ENCODE measurements at regions not wholly inside any gene's neighbourhood (a gene's known extent, or its start where the extent isn't known, plus 50 kb on each side); places are given as distances from the start of the nearest gene placed in this dataset.
A peak's percentile ranks its signal among the peaks of the same experiment; 100 is the strongest.
"Not testable (repeated sequence)": the region's sequence is repeated elsewhere in the genome, so short reads cannot be mapped to it uniquely, and the experiment has no call there.

GRCh38 chrX:148265829-148266228 is 234.6 kb upstream of the AFF2 start:
- DNase-seq (ENCODE audit: low read depth) = no peak

DNA sequence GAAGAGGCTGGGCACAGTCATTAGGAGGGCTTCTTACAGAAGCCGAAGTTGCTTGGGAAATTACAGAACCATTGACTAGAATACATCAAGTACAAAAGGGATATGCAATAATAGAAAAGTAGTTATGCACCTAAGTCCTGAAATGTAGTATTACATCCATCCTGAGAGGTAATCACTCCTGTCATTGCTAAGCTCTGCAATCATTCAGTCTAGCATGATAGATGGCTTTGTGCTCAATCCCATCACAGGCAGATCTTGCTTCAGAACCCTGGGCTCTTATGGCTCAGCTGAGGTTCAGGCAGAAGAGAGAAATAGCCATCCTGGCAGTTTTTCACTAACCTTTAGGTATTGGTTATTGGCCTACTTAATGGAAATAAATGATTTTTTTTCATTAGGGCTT is 231.7 kb upstream of the AFF2 start:
- DNase-seq (ENCODE audit: low read depth) = no peak

- no peak for DNase-seq (ENCODE audit: low read depth)
Measured at GRCh38 chrX:148269513-148269912, 230.9 kb upstream of the AFF2 start.

DNA sequence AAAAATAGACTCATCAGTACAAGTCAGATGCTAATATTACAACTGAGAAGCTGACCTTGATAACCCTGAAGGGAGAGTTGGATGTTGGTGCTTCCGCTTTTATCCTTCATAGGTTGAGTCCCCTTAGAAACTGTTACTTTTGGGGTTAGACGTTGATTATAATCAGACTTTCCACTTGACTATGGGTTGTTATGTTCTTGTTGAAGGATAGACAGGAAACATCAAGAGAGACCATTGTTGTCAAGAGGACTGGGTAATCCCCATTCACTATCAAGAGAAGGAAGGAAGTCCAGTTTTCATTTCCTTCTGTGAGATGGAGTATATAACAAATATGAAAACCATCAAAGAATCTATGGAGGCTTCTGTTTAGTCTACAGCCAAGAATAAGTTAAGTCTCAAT is 229.9 kb upstream of the AFF2 start:
- DNase-seq (ENCODE audit: low read depth) = no peak

GRCh38 chrX:148271263-148271662 is 229.2 kb upstream of the AFF2 start:
- DNase-seq (ENCODE audit: low read depth) = no peak

DNA sequence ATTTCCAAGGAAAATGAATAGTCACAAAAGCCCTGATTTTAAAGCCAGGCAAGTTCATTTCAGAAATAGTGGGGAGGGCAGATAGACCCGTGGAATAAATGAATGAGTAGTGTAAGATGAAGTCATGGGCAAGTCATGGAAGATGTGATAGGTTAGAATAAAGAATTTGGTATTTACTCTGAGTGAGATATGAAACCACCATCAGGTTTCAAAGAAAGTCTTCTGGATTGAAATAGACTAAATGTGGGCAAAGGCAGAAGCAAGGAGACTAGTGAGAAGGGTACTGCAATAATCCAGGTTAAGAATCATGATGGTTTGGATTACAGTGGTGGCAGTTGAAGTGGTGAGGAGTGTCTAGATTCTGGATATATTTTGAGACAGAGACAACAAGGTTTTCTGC is 218.5 kb upstream of the AFF2 start:
- DNase-seq (ENCODE audit: low read depth) = no peak

DNA sequence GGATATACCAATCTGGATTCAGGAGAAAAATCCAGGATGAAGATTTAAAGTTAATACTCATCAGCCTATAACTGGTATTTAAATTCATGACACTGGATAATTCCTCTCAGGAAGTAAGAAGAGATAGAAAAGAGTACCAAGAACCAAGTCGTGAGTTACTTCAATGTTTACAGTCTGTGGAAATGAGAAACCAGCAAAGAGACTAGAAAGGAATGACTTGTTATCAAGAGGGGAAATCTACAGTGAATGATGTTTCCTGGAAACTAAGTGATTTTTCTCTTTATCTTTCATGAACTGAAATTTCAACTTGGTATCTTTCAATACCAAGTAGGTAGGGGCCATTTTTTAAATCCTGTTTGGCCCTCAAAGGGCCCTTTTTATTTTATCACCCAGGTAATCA is 217.9 kb upstream of the AFF2 start:
- DNase-seq (ENCODE audit: low read depth) = no peak

DNA sequence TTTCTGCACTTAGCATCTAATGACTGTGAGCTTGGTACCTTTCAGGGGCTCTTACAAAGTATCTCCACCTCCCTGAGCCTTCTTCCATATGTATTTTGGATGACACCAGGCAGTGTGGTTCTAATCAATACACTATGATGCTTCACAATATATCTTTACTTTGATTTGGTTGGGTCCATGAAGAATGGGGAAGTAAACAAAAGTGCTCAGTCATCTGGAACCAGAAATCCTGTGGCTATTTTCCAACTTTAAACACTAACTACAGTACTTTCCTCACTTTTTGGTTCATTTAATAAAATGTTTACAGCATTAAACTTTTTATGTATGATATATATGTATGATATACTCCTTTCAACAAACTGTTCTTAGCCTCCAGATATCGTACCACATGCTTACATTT is 216.4 kb upstream of the AFF2 start:
- no peak for DNase-seq (ENCODE audit: low read depth)

- no peak for DNase-seq (ENCODE audit: low read depth)
Measured at GRCh38 chrX:148284821-148285220, 215.6 kb upstream of the AFF2 start.

GRCh38 chrX:148288451-148288850 is 212.0 kb upstream of the AFF2 start:
- no peak for DNase-seq (ENCODE audit: low read depth)

GRCh38 chrX:148290041-148290440 is 210.4 kb upstream of the AFF2 start:
- DNase-seq (ENCODE audit: low read depth) = no peak

- no peak for DNase-seq (ENCODE audit: low read depth)
Measured at GRCh38 chrX:148290931-148291330, 209.5 kb upstream of the AFF2 start.

- no peak for DNase-seq (ENCODE audit: low read depth)
Measured at GRCh38 chrX:148298737-148299136, 201.7 kb upstream of the AFF2 start.

DNA sequence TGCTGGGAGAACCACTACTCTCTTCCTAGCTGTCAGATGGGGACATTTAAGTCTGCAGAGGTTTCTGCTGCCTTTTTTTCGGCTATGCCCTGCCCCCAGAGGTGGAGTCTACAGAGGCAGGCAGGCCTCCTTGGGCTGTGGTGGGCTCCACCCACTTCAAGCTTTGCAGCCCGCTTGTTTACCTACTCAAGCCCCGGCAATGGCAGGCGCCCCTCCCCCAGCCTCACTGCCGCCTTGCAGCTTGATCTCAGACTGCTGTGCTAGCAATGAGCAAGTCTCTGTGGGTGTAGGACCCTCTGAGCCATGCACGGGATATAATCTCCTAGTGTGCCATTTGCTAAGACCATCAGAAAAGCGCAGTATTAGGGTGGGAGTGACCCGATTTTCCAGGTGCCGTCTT is 195.2 kb upstream of the AFF2 start:
- not testable (repeated sequence) for DNase-seq (ENCODE audit: low read depth)

GRCh38 chrX:148309413-148309812 is 191.0 kb upstream of the AFF2 start:
- DNase-seq (ENCODE audit: low read depth) = no peak

GRCh38 chrX:148310426-148311165 is 189.8 kb upstream of the AFF2 start:
- peak; percentile 14 for DNase-seq (ENCODE audit: low read depth)

- no peak for DNase-seq (ENCODE audit: low read depth)
Measured at GRCh38 chrX:148311544-148311943, 188.9 kb upstream of the AFF2 start.

DNA sequence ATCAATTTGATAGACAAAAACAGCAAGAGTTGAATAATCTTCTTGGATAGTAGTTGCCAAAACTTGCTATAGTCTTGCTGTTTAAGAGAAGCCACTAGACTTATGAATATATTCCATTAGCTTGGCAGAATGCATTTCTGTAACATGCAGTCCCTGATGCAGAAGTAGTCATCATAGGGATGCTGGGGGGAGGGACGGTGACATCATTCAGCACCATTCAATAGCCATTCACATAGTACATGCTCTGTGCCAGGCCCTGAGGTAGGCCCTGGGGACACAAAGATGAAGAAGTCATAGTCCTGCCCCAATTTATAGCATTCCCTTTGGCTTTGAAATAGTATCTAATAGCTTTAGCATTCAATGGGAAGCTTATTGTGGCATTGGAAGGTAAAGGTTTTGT is 185.5 kb upstream of the AFF2 start:
- DNase-seq (ENCODE audit: low read depth) = no peak

DNA sequence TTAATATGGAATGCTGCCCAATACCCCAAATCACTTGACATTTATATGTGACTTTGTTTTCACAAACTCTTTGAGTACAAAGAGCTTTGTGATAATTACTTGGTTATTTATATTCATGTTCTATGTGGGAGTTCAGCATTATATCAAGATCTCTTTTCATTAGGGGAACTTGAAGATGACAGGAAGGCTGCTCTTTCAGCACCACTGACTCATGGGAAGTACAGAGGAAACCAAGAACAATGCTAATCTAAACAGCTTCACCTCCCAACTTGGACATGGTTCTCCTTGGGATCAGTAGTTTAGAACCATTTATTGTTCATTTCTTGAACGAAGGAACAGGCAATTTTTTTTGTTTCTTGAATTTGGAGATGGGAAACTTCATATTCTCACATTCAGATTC is 184.0 kb upstream of the AFF2 start:
- DNase-seq (ENCODE audit: low read depth) = no peak

DNA sequence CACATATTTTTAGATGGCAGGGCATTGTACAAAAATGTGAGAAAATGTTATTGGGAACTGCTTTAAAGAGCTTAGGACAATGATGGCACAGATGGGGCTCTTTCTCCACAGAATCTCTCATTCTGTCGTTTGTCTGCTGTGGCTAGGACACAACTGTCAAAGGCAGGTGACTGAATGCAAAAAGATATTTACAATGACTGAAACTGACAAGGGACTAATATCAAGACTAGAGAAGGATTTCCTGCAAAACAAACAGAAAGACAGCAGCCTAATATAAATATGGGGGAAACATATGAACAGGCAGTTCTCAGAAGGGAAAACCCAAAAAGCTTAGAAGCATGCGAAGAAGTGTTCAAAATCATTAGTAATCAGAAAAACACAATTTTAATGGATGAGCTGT is 177.5 kb upstream of the AFF2 start:
- DNase-seq (ENCODE audit: low read depth) = no peak

DNA sequence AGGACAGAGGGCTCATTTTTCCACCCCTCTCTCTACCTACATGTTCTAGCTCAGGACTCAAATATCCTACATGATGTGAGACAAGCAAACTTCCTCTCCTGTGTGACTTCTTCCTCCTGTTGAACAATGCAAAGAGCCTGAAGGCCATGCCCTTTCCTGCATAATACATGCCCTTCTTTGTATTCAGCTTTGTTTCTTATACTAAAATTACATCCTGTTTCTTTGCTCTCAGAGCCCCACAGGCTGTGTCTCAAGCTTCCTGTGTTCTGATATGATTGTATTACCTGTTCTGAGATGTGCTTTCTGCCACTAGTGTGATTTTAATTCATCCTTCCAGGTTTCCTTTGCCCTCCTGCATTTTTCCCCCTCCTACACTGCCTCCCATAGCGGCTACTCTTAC is 166.4 kb upstream of the AFF2 start:
- DNase-seq (ENCODE audit: low read depth) = no peak

DNA sequence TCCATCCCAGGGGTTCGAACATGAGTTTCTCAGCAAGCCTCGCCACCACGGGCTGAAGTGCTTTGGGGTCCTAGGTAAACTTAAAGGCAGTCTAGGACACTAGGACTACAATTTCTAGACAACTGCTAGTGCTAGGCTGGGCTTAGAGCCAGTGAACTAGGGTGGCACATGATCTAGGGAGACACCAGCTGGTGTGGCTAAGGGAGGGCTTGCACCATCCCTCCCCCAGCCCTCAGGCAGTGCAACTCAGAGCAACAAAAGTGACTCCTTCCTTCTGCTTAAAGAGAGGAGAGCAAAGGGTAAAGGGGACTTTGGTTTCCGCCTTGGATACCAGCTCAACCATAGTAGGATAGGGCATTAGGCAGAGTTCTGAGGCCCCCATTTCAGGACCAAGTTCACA is 162.5 kb upstream of the AFF2 start:
- no peak for DNase-seq (ENCODE audit: low read depth)

GRCh38 chrX:148354916-148355315 is 145.5 kb upstream of the AFF2 start:
- no peak for DNase-seq (ENCODE audit: low read depth)

GRCh38 chrX:148361641-148362040 is 138.8 kb upstream of the AFF2 start:
- no peak for DNase-seq (ENCODE audit: low read depth)

Measured in activated T-cell treated with anti-CD3 and anti-CD28 coated beads for 24 hours (primary cell).